Suppressor macrophage treated with lipopolysaccharide for 4 hours (primary cell): ENCODE measurements at regions not wholly inside any gene's neighbourhood (a gene's known extent, or its start where the extent isn't known, plus 50 kb on each side); places are given as distances from the start of the nearest gene placed in this dataset.

Source experiments
- DNase-seq: peaks from one replicate; pipeline ENCODE4 v3.0.0-alpha.2; 2020

- no peak for DNase-seq
These were observed 289.8 kb downstream of the CTTN start for GRCh38 chr11:70688142-70688541.

GRCh38 chr11:70689764-70690163, 291.4 kb downstream of the CTTN start:
- DNase-seq: no peak

- no peak for DNase-seq
These were observed 293.8 kb downstream of the CTTN start for GRCh38 chr11:70692131-70692530.

GRCh38 chr11:70694371-70694770, 296.0 kb downstream of the CTTN start:
- DNase-seq: no peak

- DNase-seq: no peak
These were observed 297.0 kb downstream of the CTTN start for GRCh38 chr11:70695086-70695960.

GRCh38 chr11:70696076-70696475, 297.7 kb downstream of the CTTN start:
- DNase-seq: no peak

- DNase-seq: no peak
These were observed 298.2 kb downstream of the CTTN start for GRCh38 chr11:70696564-70696963.

GRCh38 chr11:70697701-70698100, 299.4 kb downstream of the CTTN start:
- DNase-seq: no peak

GRCh38 chr11:70698871-70699270, 300.5 kb downstream of the CTTN start:
- no peak for DNase-seq

- DNase-seq: no peak
These were observed 301.2 kb downstream of the CTTN start for GRCh38 chr11:70699294-70700221.

- no peak for DNase-seq
These were observed 302.1 kb downstream of the CTTN start for GRCh38 chr11:70700453-70700852.

- DNase-seq: no peak
These were observed 302.5 kb downstream of the CTTN start for GRCh38 chr11:70700871-70701270.

- no peak for DNase-seq
These were observed 303.8 kb downstream of the CTTN start for GRCh38 chr11:70702040-70702648.

GRCh38 chr11:70703141-70704064, 305.1 kb downstream of the CTTN start:
- no peak for DNase-seq

- DNase-seq: no peak
These were observed 306.8 kb downstream of the CTTN start for GRCh38 chr11:70705097-70705496.

GRCh38 chr11:70705930-70706329, 307.6 kb downstream of the CTTN start:
- no peak for DNase-seq

- no peak for DNase-seq
These were observed 309.5 kb downstream of the CTTN start for GRCh38 chr11:70707821-70708220.

- no peak for DNase-seq
These were observed 311.3 kb downstream of the CTTN start for GRCh38 chr11:70709596-70709995.

GRCh38 chr11:70710192-70710591, 311.9 kb downstream of the CTTN start:
- DNase-seq: no peak

GRCh38 chr11:70710601-70711000, 312.3 kb downstream of the CTTN start:
- DNase-seq: no peak

GRCh38 chr11:70711095-70711910, 313.0 kb downstream of the CTTN start:
- DNase-seq: no peak

- no peak for DNase-seq
These were observed 313.5 kb downstream of the CTTN start for GRCh38 chr11:70711911-70712185.
